ENCODE measurements at regions not wholly inside any gene's neighbourhood (a gene's known extent, or its start where the extent isn't known, plus 50 kb on each side); places are given as distances from the start of the nearest gene placed in this dataset.

GRCh38 chr7:41809940-41810576 lies 107.2 kb upstream of the INHBA start:
- no peak overlapping the region for H3K4me3 ChIP-seq

DNA sequence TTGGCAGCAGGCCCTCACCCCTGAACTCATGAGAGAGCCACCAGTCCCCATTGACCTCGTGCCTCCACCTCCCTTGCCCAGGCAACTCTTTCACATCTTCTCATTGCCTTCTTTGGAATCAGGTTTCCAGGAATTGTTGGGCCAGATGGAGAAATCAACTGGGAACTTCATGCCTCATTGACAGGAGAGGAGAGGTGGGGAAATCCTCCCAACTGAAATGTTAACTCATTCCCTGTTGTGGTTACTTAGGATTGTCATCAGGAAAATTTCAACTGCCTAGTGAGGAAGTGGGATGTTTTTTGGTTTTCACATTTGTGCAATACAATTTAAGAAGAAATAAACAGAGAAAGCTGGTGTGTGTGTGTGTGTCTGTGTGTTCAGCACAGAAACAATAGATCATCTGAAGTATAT lies 106.6 kb upstream of the INHBA start:
- Histone ChIP-seq H3K9me3 (replicated peaks in 1 of 3) (no peaks in the 10 kb centered on the region), H3K27me3 (no peaks in the 10 kb centered on the region), H3K27ac (no peak overlapping the region), H3K4me3 (no peak overlapping the region), H3K4me1 (replicated peaks in 1 of 2) (no peaks in the 10 kb centered on the region), H3K36me3 (replicated peaks in 1 of 2) (no peaks in the 10 kb centered on the region)
- TF ChIP-seq, protein P1, sequence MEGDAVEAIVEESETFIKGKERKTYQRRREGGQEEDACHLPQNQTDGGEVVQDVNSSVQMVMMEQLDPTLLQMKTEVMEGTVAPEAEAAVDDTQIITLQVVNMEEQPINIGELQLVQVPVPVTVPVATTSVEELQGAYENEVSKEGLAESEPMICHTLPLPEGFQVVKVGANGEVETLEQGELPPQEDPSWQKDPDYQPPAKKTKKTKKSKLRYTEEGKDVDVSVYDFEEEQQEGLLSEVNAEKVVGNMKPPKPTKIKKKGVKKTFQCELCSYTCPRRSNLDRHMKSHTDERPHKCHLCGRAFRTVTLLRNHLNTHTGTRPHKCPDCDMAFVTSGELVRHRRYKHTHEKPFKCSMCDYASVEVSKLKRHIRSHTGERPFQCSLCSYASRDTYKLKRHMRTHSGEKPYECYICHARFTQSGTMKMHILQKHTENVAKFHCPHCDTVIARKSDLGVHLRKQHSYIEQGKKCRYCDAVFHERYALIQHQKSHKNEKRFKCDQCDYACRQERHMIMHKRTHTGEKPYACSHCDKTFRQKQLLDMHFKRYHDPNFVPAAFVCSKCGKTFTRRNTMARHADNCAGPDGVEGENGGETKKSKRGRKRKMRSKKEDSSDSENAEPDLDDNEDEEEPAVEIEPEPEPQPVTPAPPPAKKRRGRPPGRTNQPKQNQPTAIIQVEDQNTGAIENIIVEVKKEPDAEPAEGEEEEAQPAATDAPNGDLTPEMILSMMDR (IDR thresholded peaks at IDR 0.05), result no peak
- no peak for TF ChIP-seq POLR2A (IDR thresholded peaks at IDR 0.05)
- intact Hi-C loops (cut with DNase I), result no loop called here
- DNase-seq, result no peak
- 54 to 89% (median 61%) methylated on average over 1 of the region's 1 CpG for WGBS, 4 donors

More at GRCh38 chr7:41809940-41810576, 107.2 kb upstream of the INHBA start:
- WGBS, 4 donors, result 77 to 84% (median 79%) methylated on average over 13 of the region's 13 CpGs
- DNase-seq, result no peak
- TF ChIP-seq, protein P1 (IDR thresholded peaks at IDR 0.05), result no peak
- TF ChIP-seq POLR2A (IDR thresholded peaks at IDR 0.05), result no peak
- no peaks in the 10 kb centered on the region for H3K9me3 ChIP-seq (replicated peaks in 1 of 3)
- no peak overlapping the region for H3K27ac ChIP-seq
- H3K27me3 ChIP-seq, result no peaks in the 10 kb centered on the region
- H3K4me1 ChIP-seq (replicated peaks in 1 of 2), result no peaks in the 10 kb centered on the region
- intact Hi-C loops (cut with DNase I), result no loop called here
- H3K36me3 ChIP-seq (replicated peaks in 1 of 2), result no peaks in the 10 kb centered on the region

DNA sequence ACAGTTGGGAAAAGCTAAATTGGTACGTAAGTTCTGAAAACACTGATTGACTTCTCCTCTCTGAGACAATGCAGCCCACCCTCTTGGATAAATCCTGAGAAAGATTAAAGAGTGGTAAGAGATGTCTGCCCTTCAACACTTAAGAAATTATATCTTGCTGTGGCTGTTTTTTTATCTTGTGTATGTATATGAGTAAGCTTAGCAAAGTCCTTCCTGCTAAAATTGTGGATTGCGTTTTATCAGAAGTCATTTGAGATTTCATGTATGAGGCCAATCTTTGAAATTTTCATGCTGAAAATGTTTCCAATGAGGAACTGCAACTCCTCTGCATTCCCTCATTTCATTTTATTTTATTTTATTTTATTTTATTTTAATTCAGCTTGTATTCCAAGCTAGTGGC lies 106.2 kb upstream of the INHBA start:
- H3K4me1 ChIP-seq (replicated peaks in 1 of 2), result no peaks in the 10 kb centered on the region
- H3K27ac ChIP-seq, result no peak overlapping the region
- 85 to 92% (median 87%) methylated on average over 2 of the region's 2 CpGs for WGBS, 4 donors
- DNase-seq, result no peak
- intact Hi-C loops (cut with DNase I), result no loop called here
- TF ChIP-seq POLR2A (IDR thresholded peaks at IDR 0.05), result no peak
- TF ChIP-seq, protein P1 (IDR thresholded peaks at IDR 0.05), result no peak
- no peak overlapping the region for H3K4me3 ChIP-seq
- H3K36me3 ChIP-seq (replicated peaks in 1 of 2), result no peaks in the 10 kb centered on the region
- H3K9me3 ChIP-seq (replicated peaks in 1 of 3), result no peaks in the 10 kb centered on the region
- H3K27me3 ChIP-seq, result no peaks in the 10 kb centered on the region

- Histone ChIP-seq H3K9me3 (replicated peaks in 1 of 3) (no peaks in the 10 kb centered on the region), H3K4me3 (no peak overlapping the region), H3K36me3 (replicated peaks in 1 of 2) (no peaks in the 10 kb centered on the region), H3K27me3 (no peaks in the 10 kb centered on the region), H3K27ac (no peak overlapping the region), H3K4me1 (replicated peaks in 1 of 2) (no peaks in the 10 kb centered on the region)
- TF ChIP-seq, protein P1 (IDR thresholded peaks at IDR 0.05), result no peak
- TF ChIP-seq POLR2A (IDR thresholded peaks at IDR 0.05), result no peak
- no peak for DNase-seq
- intact Hi-C loops (cut with DNase I), result no loop called here
- 88 to 100% (median 94%) methylated on average over 3 of the region's 3 CpGs for WGBS, 4 donors
These were observed 105.7 kb upstream of the INHBA start for GRCh38 chr7:41808541-41808940.
